ENCODE measurements at regions not wholly inside any gene's neighbourhood (a gene's known extent, or its start where the extent isn't known, plus 50 kb on each side); places are given as distances from the start of the nearest gene placed in this dataset.

GRCh38 chr1:109834951-109835350 lies 71.2 kb upstream of the EPS8L3 start:
- no peak for TF ChIP-seq CTCF (IDR thresholded peaks at IDR 0.05; ENCODE audit: low read depth, low read length)
- no peak for DNase-seq (ENCODE audit: extremely low read depth, low read depth)

- no peak for TF ChIP-seq CTCF (IDR thresholded peaks at IDR 0.05; ENCODE audit: low read depth, low read length)
Measured at GRCh38 chr1:109832945-109833344, 69.2 kb upstream of the EPS8L3 start.

GRCh38 chr1:109828756-109829505 lies 65.2 kb upstream of the EPS8L3 start:
- DNase-seq (ENCODE audit: extremely low read depth, low read depth), result no peak
- TF ChIP-seq CTCF (IDR thresholded peaks at IDR 0.05; ENCODE audit: low read depth, low read length), result no peak

More at GRCh38 chr1:109832945-109833344, 69.2 kb upstream of the EPS8L3 start:
- no peak for DNase-seq (ENCODE audit: extremely low read depth, low read depth)

GRCh38 chr1:109827986-109828385 lies 64.3 kb upstream of the EPS8L3 start:
- DNase-seq (ENCODE audit: extremely low read depth, low read depth), result no peak
- TF ChIP-seq CTCF (IDR thresholded peaks at IDR 0.05; ENCODE audit: low read depth, low read length), result no peak

GRCh38 chr1:109827466-109827865 lies 63.7 kb upstream of the EPS8L3 start:
- TF ChIP-seq CTCF (IDR thresholded peaks at IDR 0.05; ENCODE audit: low read depth, low read length), result no peak
- no peak for DNase-seq (ENCODE audit: extremely low read depth, low read depth)

GRCh38 chr1:109826930-109827349 lies 63.2 kb upstream of the EPS8L3 start:
- DNase-seq (ENCODE audit: extremely low read depth, low read depth), result no peak
- TF ChIP-seq CTCF (IDR thresholded peaks at IDR 0.05; ENCODE audit: low read depth, low read length), result no peak

GRCh38 chr1:109826446-109826845 lies 62.7 kb upstream of the EPS8L3 start:
- no peak for DNase-seq (ENCODE audit: extremely low read depth, low read depth)
- TF ChIP-seq CTCF (IDR thresholded peaks at IDR 0.05; ENCODE audit: low read depth, low read length), result no peak
